Right lobe of liver (tissue), 4 donors: ENCODE measurements at regions not wholly inside any gene's neighbourhood (a gene's known extent, or its start where the extent isn't known, plus 50 kb on each side); places are given as distances from the start of the nearest gene placed in this dataset.

ENCODE experiments used
- POLR2A ChIP-seq: fragments of 450-650 bp; IDR thresholded peaks from one replicate; pipeline ENCODE4 v1.6.1; 2017; ENCODE audit warnings: antibody characterized with exemption, mild to moderate bottlenecking
- TF ChIP-seq, protein P1 (sequence below), 4 donors: fragments of 200-600 bp in 3 of 4; fragments of 450-650 bp in 1 of 4; IDR thresholded peaks; one replicate each; pipeline versions ENCODE4 v1.5.1 to v1.8.0; 2016 to 2022; ENCODE audit warnings: antibody characterized with exemption in 4 of 4, mild to moderate bottlenecking in 2 of 4
- donor health status: DM: no; HTN: no; CAD: no.
- donor health status: DM: no; HTN: no; CAD: no.
- donor health status: DM: no; HTN: yes; CAD: no.

DNA sequence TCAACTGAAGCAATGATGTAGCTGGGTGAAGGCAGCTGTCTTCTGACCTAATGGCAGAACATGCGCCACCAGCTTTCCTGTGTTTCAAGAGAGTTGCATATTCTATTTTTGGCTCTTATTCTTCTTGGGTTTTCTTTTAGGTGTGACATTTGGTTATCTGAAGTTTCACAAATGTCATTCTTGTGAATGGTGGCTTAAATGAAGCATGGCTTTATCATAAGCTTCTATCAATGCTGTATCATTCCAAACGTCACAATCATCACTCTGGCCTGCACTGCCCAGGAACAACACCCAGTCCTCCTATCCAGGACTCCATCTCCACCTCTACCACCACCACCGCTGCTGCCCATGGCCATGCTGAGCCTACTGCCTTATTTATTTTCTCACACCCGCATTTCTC lies 69.7 kb upstream of the WWC2 start:
- TF ChIP-seq, protein P1, sequence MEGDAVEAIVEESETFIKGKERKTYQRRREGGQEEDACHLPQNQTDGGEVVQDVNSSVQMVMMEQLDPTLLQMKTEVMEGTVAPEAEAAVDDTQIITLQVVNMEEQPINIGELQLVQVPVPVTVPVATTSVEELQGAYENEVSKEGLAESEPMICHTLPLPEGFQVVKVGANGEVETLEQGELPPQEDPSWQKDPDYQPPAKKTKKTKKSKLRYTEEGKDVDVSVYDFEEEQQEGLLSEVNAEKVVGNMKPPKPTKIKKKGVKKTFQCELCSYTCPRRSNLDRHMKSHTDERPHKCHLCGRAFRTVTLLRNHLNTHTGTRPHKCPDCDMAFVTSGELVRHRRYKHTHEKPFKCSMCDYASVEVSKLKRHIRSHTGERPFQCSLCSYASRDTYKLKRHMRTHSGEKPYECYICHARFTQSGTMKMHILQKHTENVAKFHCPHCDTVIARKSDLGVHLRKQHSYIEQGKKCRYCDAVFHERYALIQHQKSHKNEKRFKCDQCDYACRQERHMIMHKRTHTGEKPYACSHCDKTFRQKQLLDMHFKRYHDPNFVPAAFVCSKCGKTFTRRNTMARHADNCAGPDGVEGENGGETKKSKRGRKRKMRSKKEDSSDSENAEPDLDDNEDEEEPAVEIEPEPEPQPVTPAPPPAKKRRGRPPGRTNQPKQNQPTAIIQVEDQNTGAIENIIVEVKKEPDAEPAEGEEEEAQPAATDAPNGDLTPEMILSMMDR (IDR thresholded peaks at IDR 0.05) = no peak
- TF ChIP-seq POLR2A = no peak
